DND-41 (cell line): ENCODE measurements at regions not wholly inside any gene's neighbourhood (a gene's known extent, or its start where the extent isn't known, plus 50 kb on each side); places are given as distances from the start of the nearest gene placed in this dataset.

Experiments used
- EZH2 ChIP-seq: IDR thresholded peaks from 3 replicates; pipeline ENCODE4 v1.6.1; 2012; ENCODE audit warnings: borderline replicate concordance, low read depth, mild to moderate bottlenecking, moderate library complexity, low read length, inconsistent platforms; ENCODE audit not compliant: severe bottlenecking
- TF ChIP-seq, protein P1 (sequence below): IDR thresholded peaks from 2 replicates; pipeline ENCODE4 v1.5.1; 2012; ENCODE audit warnings: borderline replicate concordance, low read length, moderate library complexity, mild to moderate bottlenecking; ENCODE audit not compliant: poor library complexity, severe bottlenecking; ENCODE audit errors: extremely low read depth

DNA sequence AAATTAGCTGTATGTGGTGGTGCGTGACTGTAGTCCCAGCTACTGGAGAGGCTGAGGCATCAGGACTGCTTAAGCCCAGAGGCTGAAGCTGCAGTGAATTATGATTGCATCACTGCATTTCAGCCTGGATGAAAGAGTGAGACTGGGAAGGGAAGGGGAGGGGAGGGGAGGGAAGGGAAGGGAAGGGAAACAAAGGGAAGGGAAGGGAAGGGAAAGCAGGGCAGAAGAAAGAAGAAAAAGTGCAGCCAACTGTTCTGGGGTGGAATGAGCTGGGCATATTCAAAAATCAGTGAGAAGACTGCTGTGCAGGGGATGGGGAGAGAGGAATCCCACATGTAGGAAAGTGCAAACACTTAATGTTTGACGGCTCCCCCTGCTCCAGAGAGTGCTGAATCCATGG lies 905.5 kb downstream of the UQCRFS1 start:
- TF ChIP-seq, protein P1, sequence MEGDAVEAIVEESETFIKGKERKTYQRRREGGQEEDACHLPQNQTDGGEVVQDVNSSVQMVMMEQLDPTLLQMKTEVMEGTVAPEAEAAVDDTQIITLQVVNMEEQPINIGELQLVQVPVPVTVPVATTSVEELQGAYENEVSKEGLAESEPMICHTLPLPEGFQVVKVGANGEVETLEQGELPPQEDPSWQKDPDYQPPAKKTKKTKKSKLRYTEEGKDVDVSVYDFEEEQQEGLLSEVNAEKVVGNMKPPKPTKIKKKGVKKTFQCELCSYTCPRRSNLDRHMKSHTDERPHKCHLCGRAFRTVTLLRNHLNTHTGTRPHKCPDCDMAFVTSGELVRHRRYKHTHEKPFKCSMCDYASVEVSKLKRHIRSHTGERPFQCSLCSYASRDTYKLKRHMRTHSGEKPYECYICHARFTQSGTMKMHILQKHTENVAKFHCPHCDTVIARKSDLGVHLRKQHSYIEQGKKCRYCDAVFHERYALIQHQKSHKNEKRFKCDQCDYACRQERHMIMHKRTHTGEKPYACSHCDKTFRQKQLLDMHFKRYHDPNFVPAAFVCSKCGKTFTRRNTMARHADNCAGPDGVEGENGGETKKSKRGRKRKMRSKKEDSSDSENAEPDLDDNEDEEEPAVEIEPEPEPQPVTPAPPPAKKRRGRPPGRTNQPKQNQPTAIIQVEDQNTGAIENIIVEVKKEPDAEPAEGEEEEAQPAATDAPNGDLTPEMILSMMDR, result no peak
- no peak for TF ChIP-seq EZH2
